ENCODE measurements at regions not wholly inside any gene's neighbourhood (a gene's known extent, or its start where the extent isn't known, plus 50 kb on each side); places are given as distances from the start of the nearest gene placed in this dataset.
A peak's percentile ranks its signal among the peaks of the same experiment; 100 is the strongest.
"Not testable (repeated sequence)": the region's sequence is repeated elsewhere in the genome, so short reads cannot be mapped to it uniquely, and the experiment has no call there.

DNA sequence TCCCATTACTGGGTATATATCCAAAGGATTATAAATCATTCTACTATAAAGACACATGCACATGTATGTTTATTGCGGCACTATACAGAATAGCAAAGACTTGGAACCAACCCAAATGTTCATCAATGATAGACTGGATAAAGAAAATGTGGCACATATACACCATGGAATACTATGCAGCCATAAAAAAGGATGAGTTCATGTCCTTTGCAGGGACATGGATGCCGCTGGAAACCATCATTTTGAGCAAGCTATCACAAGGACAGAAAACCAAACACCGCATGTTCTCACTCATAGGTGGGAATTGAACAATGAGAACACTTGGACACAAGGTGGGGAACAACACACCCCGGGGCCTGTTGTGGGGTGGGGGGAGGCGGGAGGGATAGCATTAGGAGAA, 57.0 kb upstream of the NEUROD1 start:
- not testable (repeated sequence) for DNase-seq

DNA sequence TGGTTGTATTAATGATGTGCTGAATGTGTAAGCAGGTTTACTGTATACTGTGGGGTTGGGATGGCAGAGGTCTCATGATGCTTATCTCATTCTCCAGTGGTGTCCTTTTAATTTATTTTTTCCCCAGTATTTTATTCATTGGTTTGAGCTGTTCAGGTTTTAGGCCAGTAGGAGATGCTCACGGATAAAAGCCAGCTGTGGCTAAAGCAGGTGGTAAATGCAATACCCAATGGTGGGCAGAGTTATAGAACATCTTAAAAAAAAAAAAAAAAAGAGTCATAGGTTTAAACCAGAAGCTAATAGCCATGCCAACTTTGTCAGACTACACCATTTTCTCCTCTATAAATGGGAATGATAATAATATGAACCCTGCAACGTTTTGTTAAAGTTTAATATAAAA, 57.8 kb upstream of the NEUROD1 start:
- DNase-seq, result peak; percentile 13

- no peak for DNase-seq
Observed at GRCh38 chr2:181738563-181738962, 58.2 kb upstream of the NEUROD1 start.

- no peak for DNase-seq
Observed at GRCh38 chr2:181741756-181742155, 61.4 kb upstream of the NEUROD1 start.

GRCh38 chr2:181742361-181742760, 62.0 kb upstream of the NEUROD1 start:
- DNase-seq, result no peak

- peak; percentile 68 for DNase-seq
Observed at GRCh38 chr2:181742922-181743722, 62.8 kb upstream of the NEUROD1 start.

- no peak for DNase-seq
Observed at GRCh38 chr2:181743723-181744031, 63.4 kb upstream of the NEUROD1 start.

DNA sequence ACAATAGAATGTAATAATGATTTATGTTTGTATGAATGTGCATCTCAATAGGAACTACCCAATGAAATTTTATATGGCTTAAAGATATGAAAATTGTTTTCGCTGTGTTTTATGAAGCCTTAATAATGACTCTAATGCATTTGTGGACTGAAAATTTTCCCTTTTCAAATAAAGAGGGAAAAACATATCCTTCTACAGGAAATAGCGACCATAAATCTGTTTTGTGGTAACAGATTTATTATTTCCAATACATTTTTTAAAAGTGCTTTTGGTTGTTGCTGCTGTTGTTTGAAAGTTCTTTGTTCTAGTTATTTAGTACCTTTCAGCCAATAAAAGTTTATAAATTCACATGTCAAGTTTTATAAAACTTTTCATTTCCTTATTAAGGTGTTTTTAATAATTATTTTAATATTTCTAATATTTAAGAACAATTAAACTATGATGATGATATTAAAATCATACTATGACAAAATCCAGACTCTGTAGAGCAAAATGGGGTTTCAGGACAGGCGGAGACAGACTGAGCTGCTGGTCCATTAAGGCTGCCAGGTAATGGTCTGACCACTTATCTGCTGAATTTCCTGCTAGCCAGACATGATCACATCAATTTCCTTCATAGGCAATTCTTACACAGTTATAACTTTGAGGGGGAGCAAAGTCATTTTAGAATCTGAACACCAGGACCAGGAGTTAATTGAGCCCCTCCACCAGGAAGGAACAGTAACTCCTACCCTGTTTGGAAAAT, 65.7 kb upstream of the NEUROD1 start:
- no peak for DNase-seq

- no peak for DNase-seq
Observed at GRCh38 chr2:181746844-181747243, 66.5 kb upstream of the NEUROD1 start.

DNA sequence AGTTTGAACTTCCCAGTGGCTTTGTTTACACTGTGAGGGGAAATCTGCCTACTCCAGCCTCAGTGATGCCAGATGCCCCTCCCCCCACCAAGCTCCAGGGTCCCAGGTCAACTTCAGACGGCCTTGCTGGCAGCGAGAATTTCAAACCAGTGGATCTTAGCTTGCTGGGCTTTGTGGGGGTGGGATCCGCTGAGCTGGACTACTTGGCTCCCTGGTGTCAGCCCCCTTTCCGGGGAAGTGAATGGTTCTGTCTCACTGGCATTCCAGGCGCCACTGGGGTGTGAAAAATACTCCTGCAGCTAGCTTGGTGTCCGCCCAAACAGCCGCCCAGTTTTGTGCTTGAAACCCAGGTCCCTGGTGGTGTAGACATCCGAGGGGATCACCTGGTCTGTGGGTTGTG, 70.0 kb upstream of the NEUROD1 start:
- no peak for DNase-seq

DNA sequence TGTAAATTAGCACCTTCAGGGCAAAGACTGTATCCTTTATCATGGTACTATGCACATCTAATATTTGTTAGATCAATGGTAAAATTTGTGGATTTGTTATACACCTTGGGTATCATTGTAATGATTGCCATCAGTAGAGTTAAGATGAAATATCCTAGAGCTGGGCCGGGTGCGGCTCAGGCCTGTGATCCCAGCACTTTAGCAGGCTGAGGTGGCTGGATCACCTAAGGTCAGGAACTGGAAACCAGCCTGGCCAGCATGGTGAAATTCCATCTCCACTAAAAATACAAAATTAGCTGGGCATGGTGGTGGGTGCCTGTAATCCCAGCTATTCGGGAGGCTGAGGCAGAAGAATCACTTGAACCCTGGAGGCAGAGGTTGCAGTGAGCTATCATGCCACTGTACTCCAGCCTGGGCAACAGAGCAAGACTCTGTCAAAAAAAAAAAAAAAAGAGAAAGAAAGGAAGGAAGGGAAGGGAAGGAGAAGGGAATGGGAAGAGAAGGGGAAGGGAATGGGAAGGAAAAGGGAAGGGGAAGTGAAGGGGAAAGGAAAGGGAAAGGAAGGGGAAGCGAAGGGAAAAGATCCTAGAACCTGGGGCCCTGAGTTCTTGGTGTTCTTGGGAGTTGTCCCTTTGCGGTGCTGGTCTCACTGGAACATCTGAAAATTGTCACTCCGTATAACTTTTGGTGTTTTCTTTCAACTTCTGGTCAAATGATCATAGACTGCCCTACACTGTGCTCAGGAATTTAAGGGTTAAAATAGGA, 71.1 kb upstream of the NEUROD1 start:
- no peak for DNase-seq

DNA sequence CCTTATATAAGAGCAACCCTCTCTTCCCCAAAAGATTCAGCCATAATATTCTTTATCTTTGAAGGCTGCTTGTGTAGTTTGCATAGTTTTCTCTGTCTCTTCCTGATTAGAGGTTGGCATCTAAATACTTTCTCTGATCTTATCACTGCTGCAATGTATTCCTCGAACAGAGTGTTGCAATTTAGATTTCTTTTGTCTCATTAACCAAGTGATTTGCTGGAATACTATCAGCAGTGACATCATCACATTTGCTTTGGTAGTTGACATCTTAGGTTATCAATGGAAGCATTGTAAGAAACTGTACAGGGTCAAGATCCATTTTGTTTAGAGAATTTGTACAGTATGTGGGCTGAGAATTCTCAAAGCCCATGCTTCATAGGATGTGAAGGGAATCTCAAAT, 72.0 kb upstream of the NEUROD1 start:
- DNase-seq, result no peak

DNA sequence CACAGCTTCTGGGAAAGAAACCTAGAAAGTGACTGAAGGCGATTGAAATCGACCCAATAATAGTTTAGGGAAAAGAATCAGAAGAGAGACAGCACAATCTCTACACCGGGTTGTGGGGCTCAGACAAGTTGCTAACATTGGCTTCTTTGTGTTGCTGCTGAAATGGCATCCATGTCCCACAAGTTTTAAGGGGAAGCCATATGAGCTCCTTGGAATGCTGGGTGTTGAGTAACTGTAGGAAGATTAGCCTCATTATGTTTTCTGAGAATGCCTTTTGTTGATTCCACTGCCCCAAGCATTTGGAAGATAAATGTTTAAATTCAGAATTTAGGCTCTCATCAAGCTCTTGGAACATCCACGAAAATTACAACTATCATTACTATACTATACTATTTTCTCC, 73.4 kb upstream of the NEUROD1 start:
- no peak for DNase-seq

GRCh38 chr2:181754105-181754504, 73.8 kb upstream of the NEUROD1 start:
- DNase-seq, result no peak

- DNase-seq, result no peak
Observed at GRCh38 chr2:181755181-181755580, 74.9 kb upstream of the NEUROD1 start.

DNA sequence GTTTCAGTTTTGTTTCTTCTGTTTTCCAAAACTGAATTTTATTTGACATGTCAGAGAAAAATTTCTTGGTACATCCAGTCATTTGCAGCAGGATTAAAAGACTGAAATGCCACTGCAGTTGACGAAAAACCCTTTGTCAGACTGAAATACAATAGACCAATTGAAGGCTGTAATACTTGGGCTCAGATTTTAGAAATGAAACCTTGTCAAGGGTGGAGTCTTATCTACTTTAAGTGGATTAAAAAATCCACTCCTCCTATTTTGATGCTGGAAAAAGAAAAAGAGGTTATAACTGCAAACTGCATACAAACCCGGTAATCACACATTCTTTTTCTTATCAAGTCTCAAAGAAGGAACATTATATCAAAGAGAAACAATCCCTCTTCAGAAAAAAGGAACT, 80.2 kb upstream of the NEUROD1 start:
- DNase-seq, result no peak

DNA sequence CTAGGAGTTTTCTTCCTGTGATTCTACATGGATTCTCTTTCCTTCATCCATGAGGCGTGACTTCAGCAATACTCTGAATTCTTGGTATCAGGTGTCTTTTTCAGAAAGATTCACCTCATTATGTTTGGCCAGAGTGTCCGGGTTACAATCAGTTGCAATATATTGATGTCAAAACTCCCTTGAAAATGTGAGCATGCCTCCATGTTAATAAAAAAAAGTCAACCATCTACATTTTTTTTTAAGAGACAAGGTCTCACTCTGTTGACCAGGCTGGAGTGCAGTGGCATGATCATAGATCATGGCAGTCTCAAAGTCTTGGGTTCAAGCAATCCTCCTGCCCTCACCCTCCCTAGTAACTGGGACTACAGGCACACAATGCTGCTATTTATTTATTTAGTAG, 80.9 kb upstream of the NEUROD1 start:
- no peak for DNase-seq

DNA sequence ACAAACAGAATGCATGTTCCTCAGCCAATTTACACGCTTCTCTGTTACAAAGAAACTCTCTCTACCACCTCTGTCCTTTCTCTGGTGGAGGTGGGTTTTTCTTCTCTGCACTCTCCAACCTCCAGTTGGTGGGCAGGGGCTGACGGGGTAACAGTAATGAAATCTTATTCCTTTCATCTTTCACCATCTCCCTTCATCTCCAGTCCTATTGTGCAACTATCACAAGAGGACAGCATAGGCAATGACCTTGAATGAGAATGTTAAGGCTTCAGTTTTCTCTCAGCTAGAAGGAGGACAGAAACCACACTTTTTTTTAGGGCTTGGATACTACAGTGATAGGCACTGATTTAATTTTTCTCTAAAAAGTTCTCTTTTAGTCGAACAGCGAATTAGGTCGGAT, 81.7 kb upstream of the NEUROD1 start:
- DNase-seq, result no peak

- DNase-seq, result no peak
Observed at GRCh38 chr2:181762848-181763247, 82.5 kb upstream of the NEUROD1 start.

DNA sequence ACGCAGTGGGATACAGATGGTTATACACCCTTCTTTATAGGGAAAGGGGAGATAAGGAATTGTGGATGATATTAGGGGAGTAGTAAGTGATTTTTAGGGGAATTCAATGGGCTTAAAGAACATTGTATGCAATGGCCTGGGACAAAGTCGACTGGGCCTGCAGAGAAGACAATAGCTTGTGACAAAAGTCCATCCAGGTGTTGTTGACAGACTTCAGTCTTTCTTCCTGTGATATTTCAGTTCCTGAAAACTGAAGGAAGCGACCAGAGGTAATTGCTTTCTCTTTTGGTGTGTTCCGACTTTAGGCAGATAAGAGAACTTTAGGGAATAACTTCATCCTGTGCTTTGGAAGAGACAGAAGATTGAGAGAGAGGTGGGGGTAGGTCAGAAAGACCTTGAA, 83.1 kb upstream of the NEUROD1 start:
- no peak for DNase-seq

- no peak for DNase-seq
Observed at GRCh38 chr2:181764095-181764963, 84.0 kb upstream of the NEUROD1 start.

DNA sequence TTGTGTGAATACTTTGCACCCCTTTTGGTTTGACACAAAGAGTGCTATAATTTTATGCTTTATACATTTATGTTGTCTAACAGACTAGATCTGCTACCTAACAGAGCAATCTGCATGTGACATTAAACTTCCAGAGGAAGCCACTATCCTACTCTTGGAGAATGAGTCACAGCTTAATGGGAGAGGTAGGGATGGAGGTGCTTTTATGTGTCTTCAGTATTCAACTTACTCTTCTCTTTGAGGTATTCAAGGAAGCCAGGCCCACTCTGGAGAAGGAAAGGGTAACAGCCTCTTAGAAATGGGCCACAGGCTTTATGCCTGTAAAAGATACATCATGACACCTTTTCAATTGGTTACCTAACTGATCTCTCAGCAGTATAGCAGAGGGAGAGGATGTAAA, 85.8 kb upstream of the NEUROD1 start:
- DNase-seq, result no peak

GRCh38 chr2:181770150-181770549, 89.8 kb upstream of the NEUROD1 start:
- no peak for DNase-seq
